ENCODE measurements at regions not wholly inside any gene's neighbourhood (a gene's known extent, or its start where the extent isn't known, plus 50 kb on each side); places are given as distances from the start of the nearest gene placed in this dataset.
A peak's percentile ranks its signal among the peaks of the same experiment; 100 is the strongest.

DNA sequence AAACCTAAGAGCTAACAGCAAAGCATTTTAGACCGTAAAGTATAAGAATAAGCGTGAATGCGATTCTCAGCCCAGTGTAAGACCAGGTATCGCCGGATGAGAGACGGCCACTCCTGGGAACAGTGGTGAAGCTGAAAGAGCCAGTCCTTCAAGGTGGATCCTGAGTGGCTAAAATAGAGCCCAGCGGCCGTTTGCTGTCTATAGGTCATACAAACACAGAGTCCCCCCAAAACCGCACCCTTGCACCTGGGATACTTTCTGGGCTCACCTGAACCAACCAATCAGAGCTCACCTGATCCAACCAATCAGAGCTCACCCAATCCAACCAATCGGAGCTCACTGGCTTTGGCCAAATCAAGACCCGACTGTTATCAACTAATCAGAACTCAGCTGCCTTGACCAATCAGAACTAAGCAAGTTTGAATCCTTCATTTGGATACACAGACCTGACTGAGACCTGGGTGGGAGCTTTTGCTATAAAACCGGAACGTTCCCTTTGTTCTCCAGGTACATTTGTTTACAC, 248.2 kb downstream of the DLL1 start:
- Histone ChIP-seq H3K27me3 (no peaks in the 10 kb centered on the region), H3K36me3 (no peaks in the 10 kb centered on the region), H3K4me3 (no peak overlapping the region), H3K4me1 (peaks cover 0 to 49% (median 17%) of the 10 kb centered on the region in 12 donors), H3K27ac (peak overlapping the region; percentile 44 to 91 (median 76)), H3K9me3 (no peaks in the 10 kb centered on the region)
- ATAC-seq (no peak), DNase-seq (no peak)
- intact Hi-C loops (cut with DNase I) = loop anchor here in 9 of 10 donors (1.0 to 10.0 kb wide), 9 partner anchors 31 to 265 kb away; partner anchors contain the start of genes DLL1 (in 4 of the 9) and FAM120B (in 1 of the 9)
- no peak for TF ChIP-seq POLR2A (IDR thresholded peaks at IDR 0.05)
- TF ChIP-seq CTCF (IDR thresholded peaks at IDR 0.05) = no peak
- 92 to 97% (median 95%) methylated on average over 13 of the region's 13 CpGs for WGBS, 4 donors

DNA sequence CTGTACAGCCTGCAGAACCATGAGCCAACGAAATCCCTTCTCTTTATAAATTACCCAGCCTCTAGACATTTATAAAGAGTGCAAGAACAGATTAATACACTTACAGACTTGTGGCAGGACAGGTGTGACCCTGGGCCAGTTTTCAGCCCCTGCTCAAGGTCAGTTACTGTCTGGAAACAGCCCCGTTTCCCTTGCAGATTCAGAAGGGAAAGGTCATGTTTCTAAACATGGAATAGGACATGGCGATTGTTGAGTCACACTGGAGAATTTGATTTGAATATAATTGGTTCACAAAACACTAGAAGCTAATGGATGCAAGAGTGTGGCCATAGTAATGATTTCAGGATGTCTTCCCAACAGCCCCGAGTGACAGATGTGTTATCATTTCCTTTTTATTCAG, 248.8 kb downstream of the DLL1 start:
- H3K27me3 ChIP-seq = no peaks in the 10 kb centered on the region
- WGBS, 4 donors = 33 to 51% (median 40%) methylated on average over 4 of the region's 4 CpGs
- no peaks in the 10 kb centered on the region for H3K9me3 ChIP-seq
- H3K4me3 ChIP-seq = no peak overlapping the region
- TF ChIP-seq POLR2A (IDR thresholded peaks at IDR 0.05) (no peak), CTCF (IDR thresholded peaks at IDR 0.05) (no peak)
- intact Hi-C loops (cut with DNase I) = loop anchor here in 9 of 10 donors (2.0 to 10.0 kb wide), 8 partner anchors 75 to 265 kb away; partner anchors contain the start of genes DLL1 (in 4 of the 9) and FAM120B (in 1 of the 9)
- ATAC-seq (peak in 2 of 4 donors; percentile 35 to 55), DNase-seq (peak in 1 of 5 donors; percentile 65)
- H3K4me1 ChIP-seq = peaks cover 0 to 49% (median 16%) of the 10 kb centered on the region in 12 donors
- no peaks in the 10 kb centered on the region for H3K36me3 ChIP-seq
- peak overlapping the region; percentile 11 to 91 (median 76) for H3K27ac ChIP-seq

DNA sequence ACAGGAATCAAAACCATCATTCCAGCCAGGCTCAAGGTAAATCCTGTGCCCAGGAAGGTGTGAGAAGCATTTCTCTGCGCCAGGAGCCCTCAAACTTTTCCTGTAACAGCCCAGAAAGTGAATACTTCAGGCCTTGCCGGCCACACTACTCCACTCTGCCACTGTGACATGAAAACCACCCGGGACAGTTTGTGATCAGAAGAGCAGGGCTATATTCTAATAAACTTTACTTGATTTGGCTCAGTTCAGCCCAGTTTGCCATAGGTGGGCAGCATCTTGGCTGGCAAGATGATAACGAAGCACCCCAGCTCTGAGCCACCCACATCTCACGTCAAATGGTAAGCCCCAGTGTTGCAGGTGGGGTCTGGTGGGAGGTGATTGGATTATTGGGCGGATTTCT, 249.4 kb downstream of the DLL1 start:
- ATAC-seq = no peak
- peaks cover 0 to 49% (median 15%) of the 10 kb centered on the region in 12 donors for H3K4me1 ChIP-seq
- TF ChIP-seq POLR2A (IDR thresholded peaks at IDR 0.05) = no peak
- no peak for TF ChIP-seq CTCF (IDR thresholded peaks at IDR 0.05)
- H3K27me3 ChIP-seq = no peaks in the 10 kb centered on the region
- H3K9me3 ChIP-seq = peaks cover 0 to 1% (median 0%) of the 10 kb centered on the region in 12 donors
- 91 to 96% (median 93%) methylated on average over 6 of the region's 6 CpGs for WGBS, 4 donors
- no peak overlapping the region for H3K4me3 ChIP-seq
- peak overlapping the region in 11 of 12 donors; percentile 8 to 91 (median 74) for H3K27ac ChIP-seq
- DNase-seq = no peak
- intact Hi-C loops (cut with DNase I) = loop anchor here in 8 of 10 donors (5.0 to 10.0 kb wide), 7 partner anchors 74 to 266 kb away; partner anchors contain the start of genes DLL1 (in 4 of the 8) and FAM120B (in 1 of the 8)
- no peaks in the 10 kb centered on the region for H3K36me3 ChIP-seq

GRCh38 chr6:170040906-170041305, 250.0 kb downstream of the DLL1 start:
- intact Hi-C loops (cut with DNase I) = loop anchor here in 8 of 10 donors (5.0 to 10.0 kb wide), 7 partner anchors 74 to 266 kb away; partner anchors contain the start of genes DLL1 (in 4 of the 8) and FAM120B (in 1 of the 8)
- no peak for TF ChIP-seq CTCF (IDR thresholded peaks at IDR 0.05)
- no peak for TF ChIP-seq POLR2A (IDR thresholded peaks at IDR 0.05)
- DNase-seq = no peak
- Histone ChIP-seq H3K27ac (no peak overlapping the region), H3K9me3 (peaks cover 0 to 7% (median 0%) of the 10 kb centered on the region in 12 donors), H3K36me3 (no peaks in the 10 kb centered on the region), H3K4me1 (peaks cover 0 to 43% (median 17%) of the 10 kb centered on the region in 12 donors), H3K4me3 (no peak overlapping the region), H3K27me3 (no peaks in the 10 kb centered on the region)
- 78 to 87% (median 85%) methylated on average over 5 of the region's 5 CpGs for WGBS, 4 donors
- no peak for ATAC-seq
